Type B pancreatic cell (in vitro differentiated cells): ENCODE measurements at regions not wholly inside any gene's neighbourhood (a gene's known extent, or its start where the extent isn't known, plus 50 kb on each side); places are given as distances from the start of the nearest gene placed in this dataset.

Experiments used
- DNase-seq: peaks from one replicate; pipeline ENCODE4 v3.0.0; 2021; ENCODE audit warnings: mixed read lengths; ENCODE audit not compliant: unreplicated experiment; ENCODE audit errors: extremely low spot score
- H3K27ac Mint-ChIP-seq: 2 replicates; pipeline ENCODE4 v1.8.0; 2021; ENCODE audit warnings: mild to moderate bottlenecking, mixed read lengths
- H3K27me3 Mint-ChIP-seq: 2 replicates; pipeline ENCODE4 v1.8.0; 2021; ENCODE audit warnings: mixed read lengths
- H3K36me3 Mint-ChIP-seq: 2 replicates; pipeline ENCODE4 v1.8.0; 2021; ENCODE audit warnings: mixed read lengths
- H3K4me1 Mint-ChIP-seq: one replicate; pipeline ENCODE4 v1.8.0; 2021; ENCODE audit warnings: mixed read lengths; ENCODE audit not compliant: unreplicated experiment
- H3K4me3 Mint-ChIP-seq: 2 replicates; pipeline ENCODE4 v1.8.0; 2021; ENCODE audit warnings: mild to moderate bottlenecking, mixed read lengths
- H3K9me3 Mint-ChIP-seq: 2 replicates; pipeline ENCODE4 v1.8.0; 2021; ENCODE audit warnings: mixed read lengths
- CTCF ChIP-seq: fragments of 200-600 bp; sonication (generic); conservative IDR thresholded peaks from 2 replicates; pipeline ENCODE4 v1.5.0; 2021; ENCODE audit warnings: antibody characterized with exemption, mild to moderate bottlenecking

- no peak overlapping the region for H3K27ac Mint-ChIP-seq
- H3K36me3 Mint-ChIP-seq, result no peaks in the 10 kb centered on the region
- peaks cover 1% of the 10 kb centered on the region for H3K27me3 Mint-ChIP-seq
- no peak for DNase-seq
- no peak for TF ChIP-seq CTCF
- no peaks in the 10 kb centered on the region for H3K4me1 Mint-ChIP-seq
- H3K4me3 Mint-ChIP-seq, result no peak overlapping the region
- H3K9me3 Mint-ChIP-seq, result no peaks in the 10 kb centered on the region
Measured at GRCh38 chr18:78686976-78687685, 292.5 kb upstream of the SALL3 start.

GRCh38 chr18:78687736-78688135, 291.9 kb upstream of the SALL3 start:
- Mint-ChIP-seq H3K36me3 (no peaks in the 10 kb centered on the region), H3K4me3 (no peak overlapping the region), H3K27me3 (peaks cover 3% of the 10 kb centered on the region), H3K27ac (no peak overlapping the region), H3K9me3 (no peaks in the 10 kb centered on the region), H3K4me1 (no peaks in the 10 kb centered on the region)
- TF ChIP-seq CTCF, result no peak
- no peak for DNase-seq

- no peak for TF ChIP-seq CTCF
- Mint-ChIP-seq H3K4me1 (no peaks in the 10 kb centered on the region), H3K36me3 (no peaks in the 10 kb centered on the region), H3K9me3 (no peaks in the 10 kb centered on the region), H3K4me3 (no peak overlapping the region), H3K27ac (no peak overlapping the region), H3K27me3 (peaks cover 3% of the 10 kb centered on the region)
- no peak for DNase-seq
Measured at GRCh38 chr18:78688249-78688648, 291.4 kb upstream of the SALL3 start.

DNA sequence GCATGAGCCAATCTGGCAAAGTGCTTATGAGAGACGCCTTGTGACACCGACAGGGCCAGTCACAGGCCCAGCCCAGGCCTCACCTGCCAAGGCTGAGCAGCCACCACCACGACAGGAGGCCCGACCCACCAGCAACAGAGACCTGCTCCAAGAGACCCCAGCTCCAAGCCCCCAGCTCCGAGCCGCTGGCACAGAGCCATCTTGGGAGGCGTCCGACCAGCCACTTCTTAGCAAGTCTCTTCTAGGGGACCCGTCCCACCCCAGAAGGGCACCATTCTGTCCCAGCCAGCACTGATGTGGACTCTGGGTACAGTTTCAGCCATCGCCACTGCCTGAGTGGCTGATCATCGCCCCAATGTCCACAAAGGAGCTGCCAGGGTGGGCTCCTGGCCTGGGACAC, 290.7 kb upstream of the SALL3 start:
- TF ChIP-seq CTCF, result no peak
- Mint-ChIP-seq H3K36me3 (no peaks in the 10 kb centered on the region), H3K4me1 (no peaks in the 10 kb centered on the region), H3K27ac (no peak overlapping the region), H3K27me3 (peaks cover 3% of the 10 kb centered on the region), H3K4me3 (no peak overlapping the region), H3K9me3 (no peaks in the 10 kb centered on the region)
- no peak for DNase-seq

DNA sequence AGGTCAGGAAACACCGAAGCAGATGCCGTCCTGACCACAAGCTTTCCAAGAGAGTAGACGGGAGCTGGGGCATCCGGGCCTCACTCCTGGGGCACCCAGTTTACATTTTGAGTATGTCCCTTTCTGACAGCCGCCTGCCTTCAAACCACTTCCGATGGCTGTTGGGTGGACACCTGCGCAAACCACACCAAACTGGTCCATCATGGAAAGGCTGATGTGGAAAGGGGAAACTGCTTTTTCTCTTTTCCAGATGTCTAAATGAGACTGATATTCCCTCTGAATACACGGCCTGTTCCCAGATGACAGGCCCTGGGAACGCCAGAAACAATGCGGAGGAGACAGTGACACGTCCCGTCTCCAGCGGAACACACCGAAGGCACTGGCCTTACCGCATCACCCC, 290.0 kb upstream of the SALL3 start:
- peak; percentile 45 for DNase-seq
- TF ChIP-seq CTCF, result no peak
- no peaks in the 10 kb centered on the region for H3K36me3 Mint-ChIP-seq
- H3K27ac Mint-ChIP-seq, result no peak overlapping the region
- H3K9me3 Mint-ChIP-seq, result no peaks in the 10 kb centered on the region
- peaks cover 3% of the 10 kb centered on the region for H3K27me3 Mint-ChIP-seq
- no peak overlapping the region for H3K4me3 Mint-ChIP-seq
- no peaks in the 10 kb centered on the region for H3K4me1 Mint-ChIP-seq
